Stimulated activated CD4-positive, alpha-beta T cell treated with anti-CD3 and anti-CD28 coated beads, Interleukin-12 subunit alpha, Interleukin-12 subunit beta, amount 100 ng/mL, for 48 hours (primary cell): ENCODE measurements at regions not wholly inside any gene's neighbourhood (a gene's known extent, or its start where the extent isn't known, plus 50 kb on each side); places are given as distances from the start of the nearest gene placed in this dataset.

ENCODE experiments used
- DNase-seq, 3 donors: peaks; one replicate each; pipeline ENCODE4 v3.0.0-alpha.2; 2020; ENCODE audit warnings: low read depth in 2 of 3, low spot score in 1 of 3

DNA sequence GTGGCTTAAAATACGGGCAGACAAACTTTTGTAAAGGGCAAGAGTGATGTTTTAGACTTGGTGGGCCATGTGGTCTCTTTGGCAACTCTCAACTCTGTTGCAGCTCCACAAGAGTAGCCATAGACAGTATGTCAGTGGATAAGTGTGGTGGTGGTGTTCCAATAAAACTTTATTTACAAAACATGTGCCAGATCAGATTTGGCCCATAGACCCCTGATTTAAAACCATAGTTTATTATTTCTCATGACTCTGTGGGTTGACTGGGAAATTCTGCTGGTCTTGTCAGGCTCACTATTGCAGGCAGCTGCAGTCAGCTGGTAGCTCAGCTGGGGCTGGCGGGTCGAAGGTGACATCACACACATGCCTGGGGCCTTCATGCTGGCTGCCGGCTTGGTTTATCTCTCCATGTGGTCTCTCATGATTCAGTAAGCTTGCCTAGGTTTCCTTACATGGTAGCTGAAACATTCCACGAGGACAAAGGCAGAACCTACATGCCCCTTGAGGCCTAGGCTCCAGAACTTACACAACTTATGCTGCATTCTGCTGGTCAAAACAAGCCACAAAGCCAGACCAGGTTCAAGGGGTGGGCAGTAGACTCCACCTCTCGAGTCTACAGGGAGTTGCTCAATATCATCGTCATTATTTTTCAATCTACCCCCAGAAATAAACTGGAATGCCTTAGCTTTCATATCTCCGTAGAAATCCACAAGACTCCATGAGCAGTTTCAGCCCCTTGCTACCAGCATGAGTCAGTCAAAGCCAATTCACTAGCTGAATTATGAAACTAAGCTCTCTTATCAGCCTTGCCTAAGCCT is 245.7 kb downstream of the WDR11 start:
- DNase-seq: no peak

DNA sequence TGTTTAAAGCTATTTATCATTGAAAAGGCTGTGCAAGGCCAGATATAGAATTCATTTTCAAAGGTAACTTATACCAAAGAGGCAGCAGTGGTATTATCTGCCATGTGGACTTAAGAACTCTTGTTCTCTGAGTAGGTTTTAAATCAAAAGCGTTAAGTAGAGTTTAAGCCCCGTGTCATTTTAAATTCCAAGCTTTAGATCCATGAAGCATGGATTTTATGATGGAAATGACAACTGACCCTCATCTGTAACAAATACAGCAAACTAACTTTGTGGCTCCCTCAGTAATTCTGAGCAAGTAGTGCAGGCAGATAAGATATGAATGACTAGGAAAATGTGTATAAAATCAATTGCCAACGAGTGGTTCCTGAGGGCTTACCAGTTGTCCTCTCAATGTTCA is 247.0 kb downstream of the WDR11 start:
- DNase-seq: no peak

DNA sequence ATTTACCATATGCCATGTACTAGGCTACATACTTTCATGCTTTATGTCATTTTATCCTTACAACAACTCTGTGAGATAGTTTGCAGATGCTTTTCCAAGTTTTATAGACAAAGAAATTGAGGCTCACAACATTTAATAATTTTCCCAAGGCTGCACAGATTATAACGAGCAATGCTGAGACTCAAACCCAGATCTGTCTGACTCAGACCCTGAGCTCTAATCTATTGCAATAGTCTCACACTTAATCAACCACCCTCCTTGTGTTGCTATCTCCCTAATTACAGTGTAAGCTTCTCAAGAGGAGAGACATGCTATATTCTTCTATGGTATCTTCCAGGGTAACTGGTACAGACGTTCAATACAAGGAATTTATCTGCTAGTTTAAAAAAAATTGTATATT is 247.6 kb downstream of the WDR11 start:
- no peak for DNase-seq

DNA sequence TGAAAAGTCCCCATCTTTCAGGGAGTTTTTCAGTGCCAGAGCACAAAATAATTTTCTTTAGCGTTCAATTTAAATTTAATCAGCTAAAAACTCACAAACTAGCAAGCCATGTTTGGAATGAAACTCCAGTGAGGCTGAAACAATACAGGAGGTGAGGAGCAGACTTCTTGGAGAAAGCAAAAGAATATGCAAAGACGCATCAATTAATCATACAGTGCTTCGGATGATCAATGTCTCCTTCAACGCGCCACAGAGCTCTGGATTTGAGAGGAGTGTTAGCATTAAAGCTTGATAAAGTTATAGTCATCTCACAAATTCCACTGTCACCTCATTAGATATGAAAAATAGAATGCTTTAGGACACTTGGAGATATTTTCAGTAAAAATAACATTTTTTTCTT is 248.0 kb downstream of the WDR11 start:
- no peak for DNase-seq

DNA sequence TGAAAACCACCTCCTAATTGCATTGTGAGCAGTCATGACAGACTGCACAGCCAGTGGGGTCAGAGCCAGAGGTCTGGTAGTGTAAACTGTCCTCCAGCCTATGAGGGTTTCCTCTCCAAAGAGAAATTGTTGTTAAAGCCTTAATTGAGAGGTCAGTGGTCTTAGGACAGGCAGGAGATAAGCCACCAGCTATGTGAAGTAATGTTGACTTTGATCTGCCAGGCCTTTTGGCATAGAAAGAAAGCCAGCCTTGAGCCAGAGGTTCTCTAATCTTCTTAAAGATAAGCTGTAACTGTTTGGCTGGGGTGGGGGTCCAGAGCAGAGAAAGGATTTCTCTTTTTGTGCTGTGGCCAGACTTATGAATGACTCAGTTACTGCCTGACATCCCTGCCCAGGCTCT is 248.4 kb downstream of the WDR11 start:
- no peak for DNase-seq

DNA sequence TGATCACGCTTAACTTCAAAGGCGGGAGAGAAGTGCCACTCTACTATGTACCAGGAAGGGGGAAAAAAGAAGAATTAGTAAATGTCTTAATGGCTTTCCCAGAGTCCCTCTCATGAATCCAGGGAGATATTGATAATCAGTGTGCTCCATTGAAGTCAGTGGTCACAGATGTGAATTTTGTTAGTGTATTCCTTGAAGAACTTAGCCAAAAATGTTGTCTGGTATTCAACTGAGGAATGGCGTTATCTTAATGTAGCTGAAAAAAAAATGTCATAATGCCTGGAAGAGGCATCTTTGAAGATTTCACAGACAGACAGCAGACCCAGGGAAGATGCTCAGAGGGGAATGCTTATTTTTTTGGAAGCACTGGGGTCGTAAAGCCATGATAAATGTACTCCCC is 250.4 kb downstream of the WDR11 start:
- no peak for DNase-seq

DNA sequence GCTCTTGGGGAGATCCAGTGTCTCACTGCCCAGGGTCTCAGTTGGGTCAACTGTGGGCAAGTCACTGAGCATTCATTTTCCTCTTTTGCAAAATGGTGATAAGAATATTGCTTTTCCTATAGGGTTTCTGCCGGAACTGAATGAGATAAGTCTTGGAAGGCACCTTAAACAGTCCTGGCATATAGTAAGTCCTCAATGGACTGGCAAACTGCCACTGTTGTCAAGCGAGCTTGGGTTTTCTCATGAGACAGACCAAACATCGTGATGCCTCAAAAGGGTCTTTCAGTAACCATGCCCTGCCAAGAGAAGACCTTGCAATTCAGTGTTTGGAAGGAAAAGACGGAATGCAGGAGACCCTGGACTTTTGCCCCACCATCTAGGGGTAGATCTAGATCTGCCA is 251.5 kb downstream of the WDR11 start:
- no peak for DNase-seq

DNA sequence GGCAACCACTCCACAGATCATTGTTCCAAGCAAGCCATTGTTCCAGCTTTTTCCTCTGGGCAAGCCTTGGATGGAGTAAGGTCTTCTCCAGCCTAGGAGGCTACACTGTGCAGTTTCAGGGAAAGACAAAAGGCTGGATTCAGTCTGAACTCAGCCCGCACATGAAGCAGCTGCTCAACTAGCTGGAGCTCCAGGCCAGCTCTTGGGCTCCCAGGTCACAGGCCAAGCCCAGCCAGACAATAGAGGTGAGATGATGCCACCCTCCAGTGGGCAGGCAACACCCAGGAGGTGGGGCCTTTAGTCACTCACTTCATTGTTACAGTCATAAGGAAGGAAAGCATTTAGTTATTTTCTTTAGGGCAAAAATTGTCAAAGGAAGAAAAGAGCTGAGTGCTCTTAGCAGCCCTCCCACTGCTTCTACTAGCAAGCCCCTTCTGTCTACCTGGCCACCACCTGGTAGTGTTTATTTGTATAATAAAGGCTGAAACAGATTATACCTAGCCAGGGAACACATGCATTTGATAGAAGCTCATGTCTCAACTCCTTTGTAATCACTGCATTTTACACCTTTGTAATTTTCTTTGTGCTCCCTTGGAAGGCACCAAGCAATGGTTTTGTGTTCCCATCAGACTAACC is 253.4 kb downstream of the WDR11 start:
- no peak for DNase-seq

DNA sequence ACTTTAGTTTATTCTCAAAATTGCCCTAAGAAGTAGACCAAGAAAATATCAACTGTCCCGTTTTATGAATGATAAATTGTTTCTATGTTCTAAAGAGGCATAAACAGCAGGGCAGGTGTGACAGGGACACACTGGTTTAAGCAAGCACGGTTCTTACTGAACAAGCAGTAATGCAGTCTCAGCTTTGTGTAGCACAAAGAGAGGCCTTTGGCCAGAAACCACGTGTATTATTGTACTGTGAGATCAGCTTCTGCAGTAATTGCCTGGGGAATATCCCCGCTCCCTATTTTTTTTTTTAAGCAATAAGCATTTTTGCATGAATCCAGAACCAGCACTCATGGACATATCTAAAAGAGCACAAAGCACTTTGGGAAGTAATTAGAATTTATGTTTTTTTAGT is 255.4 kb downstream of the WDR11 start:
- no peak for DNase-seq

DNA sequence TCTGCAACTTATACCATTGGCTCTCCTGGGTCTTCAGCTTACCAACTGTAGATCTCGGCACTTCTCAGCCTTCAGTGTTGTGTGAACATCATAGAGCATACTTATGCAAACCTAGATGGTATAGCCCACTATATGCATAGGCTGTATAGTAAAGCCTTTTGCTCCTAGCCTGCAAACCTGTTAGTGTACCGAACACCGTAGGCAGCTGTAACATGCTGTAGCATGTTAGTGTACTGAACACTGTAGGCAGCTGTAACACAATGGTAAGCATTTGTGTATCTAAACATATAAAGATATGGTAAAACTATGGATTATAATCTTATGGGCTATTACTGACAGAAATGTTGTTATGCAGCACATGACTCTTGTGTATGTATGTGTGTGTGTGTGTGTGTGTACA is 256.9 kb downstream of the WDR11 start:
- DNase-seq: no peak

DNA sequence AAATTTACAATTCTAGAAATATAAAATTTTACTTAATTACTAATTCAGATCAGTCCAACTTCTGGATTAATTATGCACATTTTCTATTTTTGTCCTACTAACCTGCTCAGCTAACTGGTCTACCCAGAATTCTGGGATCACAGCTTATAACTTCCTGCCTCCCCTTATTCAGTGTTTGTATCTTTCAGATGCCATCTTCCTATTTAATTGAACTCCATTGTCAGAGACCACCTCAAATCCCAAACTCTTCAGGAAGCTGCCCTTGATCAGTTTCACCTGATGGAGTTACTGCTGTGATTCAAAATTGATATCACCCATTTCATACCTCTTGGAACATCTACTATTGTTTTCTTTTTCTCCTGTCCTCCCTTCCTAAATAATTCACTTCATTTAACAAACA is 259.2 kb downstream of the WDR11 start:
- DNase-seq: no peak

DNA sequence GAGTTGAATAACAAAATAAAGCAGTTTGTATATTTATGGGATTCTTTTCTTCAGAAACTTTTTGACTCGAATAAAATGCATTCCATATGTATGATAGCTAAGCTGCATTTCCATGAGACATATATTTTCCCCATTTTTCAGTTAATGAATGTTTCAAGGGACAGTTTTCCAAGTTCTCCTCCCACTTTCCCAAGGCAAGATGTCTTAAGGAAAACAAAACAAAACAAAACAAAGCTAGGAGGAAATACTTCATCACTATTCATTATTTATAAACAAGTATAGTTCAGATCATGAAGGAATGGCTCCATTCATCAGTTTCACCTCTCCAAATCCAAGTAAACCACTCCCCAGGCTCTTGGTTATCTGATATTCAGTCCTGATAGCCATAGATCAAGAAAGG is 261.0 kb downstream of the WDR11 start:
- no peak for DNase-seq

DNA sequence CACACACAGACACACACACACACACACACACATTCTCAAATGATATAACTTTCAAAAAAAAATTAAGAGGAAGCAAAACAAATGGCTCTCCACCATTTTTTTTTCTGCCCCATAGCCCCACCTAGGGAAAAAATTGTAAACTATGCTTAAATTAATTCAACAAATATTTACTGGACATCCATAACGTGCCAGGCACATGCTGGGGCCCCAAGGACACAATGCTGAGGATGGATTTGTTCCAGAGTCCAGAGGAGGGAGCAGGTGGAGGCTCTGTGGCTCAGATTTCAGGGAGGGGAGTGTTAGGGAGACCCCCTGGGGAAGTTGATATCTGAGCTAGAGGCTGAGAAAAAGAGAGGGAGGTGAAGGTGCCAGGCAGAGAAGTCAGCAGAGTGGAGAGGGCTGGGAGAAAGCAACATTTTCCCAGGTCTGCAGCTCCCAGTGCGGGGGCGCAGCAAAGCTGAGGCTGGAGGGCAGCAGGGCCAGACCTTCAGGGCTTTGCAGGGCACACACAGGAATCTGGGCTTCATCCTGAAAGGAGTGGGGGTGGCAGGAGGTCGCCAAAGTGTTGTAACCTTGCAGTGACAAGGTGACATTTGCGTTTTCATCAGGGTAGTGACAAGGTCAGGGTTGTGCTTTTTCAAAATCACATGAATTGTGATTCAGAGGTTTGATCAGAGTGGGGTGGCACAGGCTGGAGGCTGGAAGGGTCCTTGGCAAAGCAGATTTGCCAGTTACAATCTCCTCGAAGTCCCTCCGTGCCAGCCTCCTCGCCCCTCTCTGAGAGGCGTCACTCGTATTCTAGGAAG is 261.6 kb downstream of the WDR11 start:
- DNase-seq: no peak

DNA sequence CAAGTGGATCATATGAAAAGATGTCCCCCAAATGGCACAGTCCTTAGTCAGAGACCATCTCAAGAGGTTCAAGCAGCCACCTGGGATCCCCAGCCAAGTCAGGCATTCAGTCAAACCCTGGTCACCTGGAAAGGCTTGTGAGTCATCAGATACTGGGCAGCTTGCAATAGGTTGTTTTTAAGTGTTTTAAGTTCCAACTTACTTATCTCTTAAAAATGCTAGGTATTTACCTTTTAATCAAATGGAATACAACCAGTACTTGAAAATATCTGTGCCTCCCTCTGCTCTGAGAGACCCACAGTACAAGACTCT is 262.2 kb downstream of the WDR11 start:
- DNase-seq: no peak

DNA sequence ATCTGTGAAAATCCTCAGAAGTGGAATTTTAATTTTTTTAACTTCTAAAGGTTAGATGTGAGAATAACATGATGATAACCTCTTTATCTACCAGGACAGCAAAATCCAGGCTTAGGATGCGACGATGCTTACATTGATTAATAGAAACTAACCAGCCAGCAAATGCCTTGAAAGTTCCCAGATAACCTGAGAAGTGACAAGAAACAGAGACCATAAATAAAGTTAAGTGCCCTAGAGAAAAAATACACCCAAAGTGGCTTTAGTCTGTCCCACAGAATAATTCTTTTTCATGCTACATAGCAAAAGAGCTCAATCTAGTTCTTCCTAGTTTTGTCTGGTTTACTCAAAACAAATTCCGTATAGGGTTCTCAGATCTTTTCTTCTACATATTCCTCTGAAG is 262.7 kb downstream of the WDR11 start:
- no peak for DNase-seq

DNA sequence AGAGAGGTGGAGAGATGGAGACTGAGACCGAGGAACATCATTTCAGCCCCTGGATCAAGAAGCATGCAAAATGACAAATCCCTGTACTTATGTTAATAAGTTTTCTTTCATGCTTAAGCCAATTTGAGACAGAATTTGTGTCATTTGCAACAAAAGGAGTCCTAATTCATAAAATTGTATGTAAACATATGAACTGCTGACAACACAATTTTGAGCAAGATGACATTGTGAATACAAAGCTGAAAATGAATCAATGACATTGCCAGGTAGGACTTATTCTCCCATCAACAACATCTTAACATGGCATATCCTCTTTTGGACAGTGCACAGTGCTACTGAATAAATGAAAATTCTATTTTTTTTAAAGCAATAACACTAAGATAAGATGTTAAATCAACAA is 264.0 kb downstream of the WDR11 start:
- DNase-seq: no peak

DNA sequence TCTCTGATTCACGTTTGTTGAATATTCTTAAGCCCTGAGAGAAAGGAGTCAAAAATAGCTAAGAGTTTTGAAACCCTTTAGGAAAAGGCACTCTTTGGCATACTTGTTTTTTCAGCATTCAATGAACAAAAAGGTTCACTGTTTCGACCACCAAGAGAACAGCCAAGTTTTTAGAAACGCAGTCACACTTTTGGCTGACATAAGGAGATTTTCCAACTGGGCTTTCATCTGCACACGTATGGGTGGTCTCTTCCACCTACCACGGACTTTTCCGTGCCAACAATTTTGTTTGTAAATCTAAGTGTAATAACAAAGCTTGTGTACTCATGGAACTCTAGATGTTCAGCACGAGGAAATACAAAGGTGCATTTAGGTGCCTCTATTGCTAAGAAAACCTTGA is 270.3 kb downstream of the WDR11 start:
- DNase-seq: no peak

DNA sequence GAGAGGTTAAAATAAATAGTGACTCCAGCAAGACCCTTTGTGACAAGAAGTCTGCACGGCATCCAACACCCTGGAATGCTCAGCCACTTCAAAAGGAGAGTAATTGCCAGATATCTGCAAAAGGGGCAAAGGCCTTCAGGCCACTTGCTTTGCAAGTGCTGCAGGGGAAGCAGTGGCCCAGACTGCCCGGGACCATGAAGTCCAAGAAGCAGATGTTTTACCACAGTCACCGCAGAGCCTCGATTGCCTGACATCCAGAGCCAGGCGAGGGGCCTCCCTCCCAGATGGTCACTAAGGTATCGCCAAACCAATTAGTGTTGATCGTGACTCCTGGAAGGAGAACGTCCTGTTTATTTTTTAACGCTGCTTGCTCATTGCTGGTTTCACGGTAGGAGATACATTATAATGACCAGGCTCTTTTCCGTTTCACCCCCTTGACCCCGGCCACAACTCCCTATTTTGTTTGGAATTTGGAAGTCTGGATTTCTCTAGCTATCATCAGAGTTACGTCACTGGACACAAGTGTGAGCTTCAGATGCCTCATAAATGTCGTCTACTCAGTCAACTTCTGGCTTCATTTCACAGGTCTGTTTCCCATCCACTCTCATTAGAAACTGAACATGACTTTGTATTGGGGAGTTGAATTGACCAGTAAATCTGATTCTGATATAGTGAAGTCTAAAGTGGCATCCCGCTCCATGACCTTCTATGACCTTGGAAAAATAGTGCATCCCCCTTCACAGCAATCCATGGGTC is 276.2 kb downstream of the WDR11 start:
- no peak for DNase-seq

DNA sequence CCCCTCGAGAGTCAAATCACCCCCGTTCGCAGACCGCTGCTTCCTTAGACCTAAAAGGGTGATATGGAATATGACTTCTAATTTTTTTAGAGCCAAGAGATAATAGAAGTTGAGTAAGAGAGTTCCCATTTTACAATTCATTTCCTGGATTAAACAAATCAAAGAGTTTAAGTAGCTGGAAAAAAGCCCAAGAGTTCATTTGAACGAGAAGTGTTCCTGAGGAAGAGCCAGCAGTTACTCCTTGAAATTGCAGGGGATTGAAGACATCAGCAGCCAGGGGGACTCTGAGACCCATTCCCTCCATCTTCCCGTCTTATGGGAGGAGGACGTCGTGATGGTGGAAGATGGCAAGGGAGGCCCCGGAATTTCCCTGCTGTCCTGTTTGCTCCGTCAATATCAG is 277.0 kb downstream of the WDR11 start:
- no peak for DNase-seq

DNA sequence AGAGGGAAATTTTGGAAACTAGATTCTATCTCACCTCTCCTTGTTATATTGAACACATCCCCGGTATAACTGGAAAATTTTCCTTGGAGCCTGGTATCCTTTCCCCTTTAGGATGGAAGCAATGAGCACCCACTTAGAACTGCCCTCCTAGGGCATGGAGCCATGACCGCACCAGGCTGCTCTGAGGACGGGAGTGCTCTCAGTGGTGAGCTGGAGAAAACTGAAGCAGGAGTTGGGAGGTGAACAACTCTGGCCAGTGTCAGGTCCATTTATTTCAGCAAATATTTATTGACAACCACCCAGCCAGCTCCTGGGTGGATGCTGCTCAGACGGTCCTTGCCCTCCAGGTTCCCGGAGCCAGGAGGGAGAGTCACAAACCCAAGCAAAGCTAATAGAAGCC is 278.1 kb downstream of the WDR11 start:
- no peak for DNase-seq

DNA sequence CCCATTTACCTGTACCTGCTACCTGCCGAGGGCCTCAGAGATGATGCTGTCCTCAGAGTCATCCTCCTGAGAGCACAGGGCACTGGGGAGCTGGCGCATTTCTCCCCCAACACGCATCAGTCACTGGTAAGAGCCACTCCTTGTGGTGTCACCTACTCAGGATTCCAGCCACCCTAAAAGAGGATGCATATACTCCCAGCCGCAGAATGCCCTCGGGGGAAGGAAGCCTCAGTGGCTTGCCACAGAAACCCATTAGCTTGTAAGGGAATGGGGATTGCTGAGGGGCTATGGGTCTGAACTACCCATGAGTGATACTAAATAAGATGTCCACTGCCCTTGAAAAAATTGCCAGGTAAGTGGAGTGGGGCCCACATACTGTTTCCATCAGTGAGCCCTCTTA is 279.2 kb downstream of the WDR11 start:
- no peak for DNase-seq

DNA sequence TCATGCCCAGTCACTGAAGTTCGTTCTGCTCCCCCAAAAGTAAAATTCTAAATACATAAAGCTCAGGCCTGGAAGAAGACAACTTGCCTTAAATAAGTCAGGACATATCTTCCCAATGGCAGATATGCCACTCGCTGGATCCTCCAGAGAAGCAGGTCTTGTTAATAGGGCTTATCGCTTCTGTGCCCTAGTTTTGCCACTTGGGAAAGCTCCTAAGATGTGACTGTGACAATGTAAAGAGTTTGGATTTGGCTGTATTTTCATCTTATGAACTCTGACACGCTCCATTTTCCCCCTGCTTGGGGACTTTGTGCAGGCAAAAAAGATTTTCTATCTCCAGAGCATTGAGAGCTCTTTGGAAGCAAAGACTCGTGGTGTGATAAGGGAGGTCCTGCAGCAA is 279.9 kb downstream of the WDR11 start:
- DNase-seq: no peak
